Mucosa of stomach (tissue), 1 donor: ENCODE measurements at regions not wholly inside any gene's neighbourhood (a gene's known extent, or its start where the extent isn't known, plus 50 kb on each side); places are given as distances from the start of the nearest gene placed in this dataset.

ENCODE experiments used
- H3K27me3 ChIP-seq: one replicate; pipeline ENCODE4 v1.7.0; 2013; ENCODE audit warnings: mild to moderate bottlenecking, low read length; ENCODE audit not compliant: control insufficient read depth, insufficient read depth
- H3K36me3 ChIP-seq: one replicate; pipeline ENCODE4 v1.7.0; 2013; ENCODE audit warnings: low read length; ENCODE audit not compliant: control insufficient read depth, insufficient read depth
- H3K4me1 ChIP-seq: one replicate; pipeline ENCODE4 v1.7.0; 2013; ENCODE audit warnings: mild to moderate bottlenecking, low read length; ENCODE audit not compliant: control insufficient read depth, insufficient read depth
- H3K4me3 ChIP-seq: one replicate; pipeline ENCODE4 v1.7.0; 2013; ENCODE audit warnings: low read length
- H3K9ac ChIP-seq: one replicate; pipeline ENCODE4 v1.7.0; 2013; ENCODE audit warnings: mild to moderate bottlenecking, low read length, moderate library complexity
- H3K9me3 ChIP-seq: one replicate; pipeline ENCODE4 v1.7.0; 2013; ENCODE audit warnings: mild to moderate bottlenecking, low read length, moderate library complexity; ENCODE audit not compliant: control insufficient read depth
- donor health status: Pancreatic carcinoma.

DNA sequence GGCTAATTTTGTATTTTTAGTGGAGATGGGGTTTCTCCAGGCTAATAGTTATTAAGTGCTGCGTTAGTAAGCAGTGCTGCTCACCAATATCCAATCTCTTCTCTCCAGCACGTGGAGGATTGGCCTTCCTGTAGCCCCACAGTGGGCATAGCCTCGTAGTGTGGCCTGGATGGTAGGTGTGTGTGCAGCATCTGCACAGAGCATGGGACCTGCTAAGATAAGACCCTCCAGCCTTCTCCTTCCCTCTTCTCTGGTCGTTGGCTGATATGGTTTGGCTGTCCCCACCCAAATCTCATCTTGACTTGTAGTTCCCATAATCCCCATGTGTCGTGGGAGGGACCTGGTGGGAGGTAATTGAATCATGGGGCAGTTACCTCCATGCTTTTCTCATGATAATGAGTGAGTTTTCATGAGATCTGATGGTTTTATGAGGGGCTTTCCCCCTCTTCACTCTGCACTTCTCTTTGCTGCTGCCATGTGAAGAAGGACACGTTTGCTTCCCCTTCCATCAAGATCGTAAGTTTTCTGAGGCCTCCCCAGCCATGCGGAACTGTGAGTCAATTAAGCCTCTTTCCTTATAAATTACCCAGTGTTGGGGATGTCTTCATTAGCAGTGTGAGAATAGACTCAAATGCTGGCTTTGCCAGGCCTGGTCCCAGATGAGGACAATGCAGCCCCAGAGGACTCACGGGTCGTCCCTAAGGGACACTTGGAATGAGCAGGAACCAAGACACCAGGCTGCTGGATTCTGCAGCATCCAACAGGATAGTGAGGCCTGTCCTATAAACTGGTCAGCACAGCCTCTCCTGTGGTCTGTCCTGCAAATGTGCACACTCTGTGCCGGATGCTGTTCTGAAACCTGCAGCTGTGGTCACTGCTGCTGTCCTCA lies 63.4 kb upstream of the AFDN start:
- Histone ChIP-seq H3K9me3 (no peaks in the 10 kb centered on the region), H3K4me3 (no peak overlapping the region), H3K4me1 (peaks cover 19% of the 10 kb centered on the region), H3K9ac (no peak overlapping the region), H3K36me3 (no peaks in the 10 kb centered on the region), H3K27me3 (no peaks in the 10 kb centered on the region)

- Histone ChIP-seq H3K9ac (no peak overlapping the region), H3K36me3 (no peaks in the 10 kb centered on the region), H3K9me3 (no peaks in the 10 kb centered on the region), H3K27me3 (no peaks in the 10 kb centered on the region), H3K4me1 (peaks cover 19% of the 10 kb centered on the region), H3K4me3 (no peak overlapping the region)
These were observed 62.5 kb upstream of the AFDN start for GRCh38 chr6:167764215-167764614.

DNA sequence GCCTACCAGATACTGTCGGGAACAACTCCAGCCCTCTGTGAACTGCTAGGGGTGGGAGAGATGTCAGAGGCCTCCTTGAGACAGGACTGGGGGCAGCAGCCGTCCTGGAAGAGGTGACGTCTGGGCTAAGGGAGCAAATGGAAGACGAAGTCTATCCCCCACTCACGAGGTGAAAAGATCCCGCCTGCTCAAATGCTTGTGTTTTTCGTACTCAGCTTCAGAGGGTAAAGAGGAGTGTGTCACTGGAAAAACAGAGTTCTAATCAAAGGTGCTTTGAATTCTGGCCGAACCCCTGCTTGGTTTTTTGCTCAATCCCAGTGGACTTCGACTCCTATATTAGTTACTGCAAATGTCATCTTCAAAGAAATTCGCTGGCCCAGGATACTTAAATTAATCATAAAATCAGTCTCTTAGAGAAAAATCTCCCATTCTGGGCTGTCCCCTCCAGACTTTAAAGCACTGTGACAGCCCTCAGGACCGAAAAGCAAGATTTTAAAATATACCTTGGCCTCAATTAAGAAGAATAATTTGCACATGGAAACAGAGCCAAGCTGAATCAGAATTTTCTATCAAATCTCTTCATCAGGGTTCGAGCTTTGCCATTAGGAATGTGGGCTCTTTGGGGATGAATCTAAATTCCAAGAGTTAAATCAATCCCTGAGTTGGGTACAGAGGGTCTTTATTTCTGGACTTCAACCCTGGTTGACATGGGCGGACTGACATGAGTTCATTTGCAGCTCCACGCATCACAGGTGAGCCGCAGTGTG lies 61.8 kb upstream of the AFDN start:
- no peaks in the 10 kb centered on the region for H3K9me3 ChIP-seq
- no peaks in the 10 kb centered on the region for H3K36me3 ChIP-seq
- H3K4me3 ChIP-seq: no peak overlapping the region
- peaks cover 19% of the 10 kb centered on the region for H3K4me1 ChIP-seq
- H3K9ac ChIP-seq: no peak overlapping the region
- no peaks in the 10 kb centered on the region for H3K27me3 ChIP-seq

- Histone ChIP-seq H3K4me1 (peaks cover 4% of the 10 kb centered on the region), H3K4me3 (no peak overlapping the region), H3K9me3 (no peaks in the 10 kb centered on the region), H3K9ac (no peak overlapping the region), H3K36me3 (no peaks in the 10 kb centered on the region), H3K27me3 (no peaks in the 10 kb centered on the region)
These were observed 59.6 kb upstream of the AFDN start for GRCh38 chr6:167766986-167767714.

GRCh38 chr6:167767715-167768107 lies 59.0 kb upstream of the AFDN start:
- no peaks in the 10 kb centered on the region for H3K36me3 ChIP-seq

GRCh38 chr6:167768471-167769215 lies 58.1 kb upstream of the AFDN start:
- Histone ChIP-seq H3K9ac (no peak overlapping the region), H3K27me3 (no peaks in the 10 kb centered on the region), H3K4me3 (no peak overlapping the region), H3K9me3 (no peaks in the 10 kb centered on the region), H3K4me1 (no peaks in the 10 kb centered on the region), H3K36me3 (no peaks in the 10 kb centered on the region)

More at GRCh38 chr6:167767715-167768107, 59.0 kb upstream of the AFDN start:
- Histone ChIP-seq H3K4me1 (no peaks in the 10 kb centered on the region), H3K27me3 (no peaks in the 10 kb centered on the region), H3K9ac (no peak overlapping the region), H3K9me3 (no peaks in the 10 kb centered on the region), H3K4me3 (no peak overlapping the region)

DNA sequence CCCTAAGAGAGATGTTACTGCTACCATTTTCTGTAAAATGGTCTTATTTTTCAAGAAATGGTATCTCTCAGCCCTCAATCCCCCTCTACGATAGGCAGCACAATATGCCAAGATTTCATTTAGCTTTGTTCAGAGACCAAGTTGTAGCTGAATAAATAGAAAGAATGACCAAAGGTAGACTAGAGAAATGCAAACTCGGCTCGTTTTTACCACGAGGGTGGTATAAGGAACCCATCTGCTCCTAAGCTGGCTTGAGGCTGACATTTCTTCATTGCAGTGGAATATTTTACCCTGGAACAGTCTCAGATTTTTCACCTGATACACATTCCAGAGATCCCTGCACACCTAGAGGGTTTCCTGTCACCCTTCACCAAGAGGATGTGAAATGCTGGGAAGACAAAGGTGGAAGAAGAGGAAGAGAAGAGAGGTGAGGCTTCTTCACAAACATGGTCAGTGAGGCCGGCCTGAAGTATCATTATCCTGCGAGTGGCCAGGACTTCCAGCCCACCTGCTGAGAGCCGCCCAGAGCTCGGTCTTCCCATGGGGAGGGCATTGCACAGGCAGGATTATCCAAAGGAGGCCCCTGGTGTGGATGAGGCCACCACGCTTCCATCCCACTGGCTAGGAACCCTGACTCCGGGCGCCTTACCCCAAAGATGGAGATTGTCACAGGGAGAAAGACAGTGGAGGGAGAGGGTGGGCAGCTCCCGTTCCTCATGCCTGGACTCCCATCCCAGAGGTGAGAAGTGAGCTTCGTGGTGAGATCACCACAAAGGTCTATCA lies 57.1 kb upstream of the AFDN start:
- H3K27me3 ChIP-seq: no peaks in the 10 kb centered on the region
- no peaks in the 10 kb centered on the region for H3K36me3 ChIP-seq
- H3K9me3 ChIP-seq: no peaks in the 10 kb centered on the region
- H3K4me3 ChIP-seq: no peak overlapping the region
- H3K4me1 ChIP-seq: no peaks in the 10 kb centered on the region
- no peak overlapping the region for H3K9ac ChIP-seq

DNA sequence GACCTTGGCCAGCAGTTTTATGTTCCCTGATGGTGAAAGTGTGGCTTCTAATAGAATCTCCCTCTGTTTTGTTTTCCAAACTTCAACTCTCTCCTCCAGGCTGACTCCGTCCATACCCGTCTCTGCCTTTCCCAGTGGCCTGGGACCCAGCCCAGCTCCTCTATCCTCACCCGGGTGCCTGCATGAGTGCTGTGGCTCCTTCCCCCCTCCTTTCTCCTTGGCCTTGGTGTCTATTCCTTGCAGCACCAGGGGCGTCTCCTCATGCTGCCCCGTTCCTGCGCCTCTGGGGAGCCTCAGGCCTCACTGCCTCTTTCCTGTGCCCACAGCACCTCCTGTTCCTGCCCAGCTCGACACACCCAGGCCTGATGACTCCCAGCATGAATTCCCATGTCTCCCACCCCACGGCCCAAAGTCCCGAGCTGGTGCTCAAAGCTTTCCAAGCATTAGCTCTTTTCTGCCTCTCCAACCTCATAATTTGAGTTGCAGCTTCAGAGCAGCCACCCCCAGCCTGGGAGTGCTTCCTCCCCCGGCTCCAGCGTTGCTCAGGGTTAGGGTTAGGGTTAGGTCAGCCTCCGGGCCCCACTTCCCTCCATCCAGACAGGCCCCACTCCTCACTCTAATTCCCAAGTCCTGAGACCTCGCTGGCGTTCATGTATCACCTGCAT lies 56.3 kb upstream of the AFDN start:
- Histone ChIP-seq H3K9ac (no peak overlapping the region), H3K36me3 (no peaks in the 10 kb centered on the region), H3K4me1 (no peaks in the 10 kb centered on the region), H3K4me3 (no peak overlapping the region), H3K27me3 (no peaks in the 10 kb centered on the region), H3K9me3 (no peaks in the 10 kb centered on the region)

DNA sequence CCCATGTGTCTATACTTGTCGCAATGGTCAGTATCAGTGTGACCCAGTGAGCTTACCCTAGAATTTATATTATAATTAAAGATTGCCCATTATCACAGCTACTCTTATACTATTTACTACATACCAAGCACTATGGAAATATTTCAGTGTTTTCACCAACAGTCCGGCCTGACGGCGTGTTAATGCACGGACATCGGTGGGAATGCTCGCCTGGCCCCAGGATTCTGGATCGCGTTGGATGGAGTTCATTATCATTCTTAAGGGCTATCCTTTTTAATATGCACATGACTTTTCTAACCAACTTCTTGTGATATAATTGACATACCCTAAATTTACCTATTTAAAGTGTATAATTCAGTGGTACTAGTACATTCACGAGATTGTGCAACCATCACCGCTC lies 51.8 kb upstream of the AFDN start:
- no peaks in the 10 kb centered on the region for H3K36me3 ChIP-seq

DNA sequence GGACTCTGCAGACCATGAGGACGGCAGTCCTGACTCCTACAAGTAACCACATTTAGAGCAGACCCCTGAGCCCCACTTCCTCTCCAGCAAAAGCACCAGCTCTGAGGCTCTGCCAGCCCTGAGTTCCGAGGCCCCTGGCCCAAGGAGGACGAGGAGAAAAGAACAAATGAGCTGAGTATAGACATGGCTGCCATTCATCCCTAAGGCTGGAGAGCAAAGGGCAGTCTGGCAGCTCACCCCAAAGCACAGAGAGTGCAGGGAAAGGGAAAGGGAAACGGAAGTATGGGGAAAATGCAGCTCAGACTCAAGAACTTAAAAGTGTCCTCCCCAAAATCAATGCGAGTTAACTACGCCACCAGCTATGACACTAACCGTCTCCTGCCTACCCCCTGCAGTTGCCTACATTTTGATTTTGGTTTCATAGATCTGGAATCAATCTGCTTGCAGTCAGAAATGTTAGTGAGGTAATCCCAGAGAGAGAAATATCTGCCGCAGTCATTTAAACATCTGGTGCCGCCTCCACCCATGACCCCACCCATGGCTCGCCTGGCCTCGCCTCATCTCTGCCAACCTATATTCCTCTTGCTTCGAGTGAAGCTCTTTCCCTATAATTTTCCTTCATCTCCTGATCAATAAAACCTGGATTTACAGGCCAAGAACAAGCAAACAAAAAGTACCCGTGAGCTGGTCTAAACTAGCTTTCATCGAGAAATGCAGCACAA lies 49.6 kb upstream of the AFDN start:
- no peaks in the 10 kb centered on the region for H3K27me3 ChIP-seq
- H3K36me3 ChIP-seq: no peaks in the 10 kb centered on the region
- peaks cover 10% of the 10 kb centered on the region for H3K4me1 ChIP-seq
- H3K9me3 ChIP-seq: no peaks in the 10 kb centered on the region
- no peak overlapping the region for H3K4me3 ChIP-seq
- no peak overlapping the region for H3K9ac ChIP-seq

More for the DNA sequence above, 51.8 kb upstream of the AFDN start:
- Histone ChIP-seq H3K27me3 (no peaks in the 10 kb centered on the region), H3K4me3 (no peak overlapping the region), H3K9ac (no peak overlapping the region), H3K9me3 (no peaks in the 10 kb centered on the region), H3K4me1 (peaks cover 10% of the 10 kb centered on the region)
